ENCODE measurements at regions not wholly inside any gene's neighbourhood (a gene's known extent, or its start where the extent isn't known, plus 50 kb on each side); places are given as distances from the start of the nearest gene placed in this dataset.
"Not testable (repeated sequence)": the region's sequence is repeated elsewhere in the genome, so short reads cannot be mapped to it uniquely, and the experiment has no call there.

GRCh38 chr10:118873091-118873737, 118.4 kb upstream of the CACUL1 start:
- DNase-seq, result no peak

- DNase-seq, result no peak
Observed at GRCh38 chr10:118873738-118874105, 119.0 kb upstream of the CACUL1 start.

- no peak for DNase-seq
Observed at GRCh38 chr10:118874171-118874570, 119.4 kb upstream of the CACUL1 start.

- no peak for DNase-seq
Observed at GRCh38 chr10:118875087-118875486, 120.3 kb upstream of the CACUL1 start.

GRCh38 chr10:118882741-118883140, 128.0 kb upstream of the CACUL1 start:
- DNase-seq, result no peak

- no peak for DNase-seq
Observed at GRCh38 chr10:118892255-118892654, 137.3 kb upstream of the NANOS1 start.

- not testable (repeated sequence) for DNase-seq
Observed at GRCh38 chr10:118894891-118895290, 134.6 kb upstream of the NANOS1 start.

- no peak for DNase-seq
Observed at GRCh38 chr10:118900617-118901016, 128.9 kb upstream of the NANOS1 start.

- DNase-seq, result no peak
Observed at GRCh38 chr10:118901380-118901779, 128.1 kb upstream of the NANOS1 start.

- no peak for DNase-seq
Observed at GRCh38 chr10:118901906-118902305, 127.6 kb upstream of the NANOS1 start.

GRCh38 chr10:118902656-118903055, 126.9 kb upstream of the NANOS1 start:
- not testable (repeated sequence) for DNase-seq

GRCh38 chr10:118903251-118903650, 126.3 kb upstream of the NANOS1 start:
- no peak for DNase-seq

GRCh38 chr10:118903691-118904090, 125.8 kb upstream of the NANOS1 start:
- no peak for DNase-seq

- DNase-seq, result no peak
Observed at GRCh38 chr10:118904286-118904685, 125.2 kb upstream of the NANOS1 start.

- DNase-seq, result no peak
Observed at GRCh38 chr10:118907051-118907450, 122.5 kb upstream of the NANOS1 start.

- DNase-seq, result no peak
Observed at GRCh38 chr10:118908557-118909256, 120.8 kb upstream of the NANOS1 start.

GRCh38 chr10:118910702-118911101, 118.8 kb upstream of the NANOS1 start:
- DNase-seq, result no peak

GRCh38 chr10:118911363-118911762, 118.2 kb upstream of the NANOS1 start:
- DNase-seq, result no peak

- DNase-seq, result no peak
Observed at GRCh38 chr10:118912961-118913600, 116.4 kb upstream of the NANOS1 start.

GRCh38 chr10:118913825-118914224, 115.7 kb upstream of the NANOS1 start:
- no peak for DNase-seq

GRCh38 chr10:118914629-118915028, 114.9 kb upstream of the NANOS1 start:
- no peak for DNase-seq

GRCh38 chr10:118915161-118915560, 114.4 kb upstream of the NANOS1 start:
- no peak for DNase-seq

GRCh38 chr10:118916777-118917176, 112.7 kb upstream of the NANOS1 start:
- DNase-seq, result no peak

GRCh38 chr10:118917701-118918100, 111.8 kb upstream of the NANOS1 start:
- DNase-seq, result no peak

Measured in activated CD8-positive, alpha-beta memory T cell treated with anti-CD3 and anti-CD28 coated beads, Interleukin-2, amount 50 U/mL, for 4 hours (primary cell).